Kidney (tissue), 13 donors: ENCODE measurements at regions not wholly inside any gene's neighbourhood (a gene's known extent, or its start where the extent isn't known, plus 50 kb on each side); places are given as distances from the start of the nearest gene placed in this dataset.

Experiments
- DNase-seq, 5 donors: peaks; one replicate each; pipeline ENCODE4 v3.0.0-alpha.2; 2013 to 2020
- FAIRE-seq: peaks from 2 replicates; lab custom pipeline; 2012; peaks lifted over from hg19 to GRCh38; lab: Jason Lieb, UNC
- H3K27ac ChIP-seq, 2 donors: one replicate each; pipeline ENCODE4 v1.7.0; 2013; ENCODE audit warnings: low read depth in 2 of 2, low read length in 2 of 2, inconsistent platforms in 1 of 2
- H3K27me3 ChIP-seq: one replicate; pipeline ENCODE4 v1.7.1; 2013; ENCODE audit warnings: low read length, inconsistent platforms; ENCODE audit not compliant: control insufficient read depth, insufficient read depth
- H3K36me3 ChIP-seq, 3 donors: one replicate each; pipeline versions ENCODE4 v1.7.0 to v1.7.1; 2013; ENCODE audit warnings: low read length in 3 of 3, control low read depth in 1 of 3, inconsistent platforms in 1 of 3; ENCODE audit not compliant: insufficient read depth in 3 of 3, control insufficient read depth in 2 of 3
- H3K4me1 ChIP-seq, 3 donors: one replicate each; pipeline versions ENCODE4 v1.7.0 to v1.7.1; 2013; ENCODE audit warnings: low read length in 3 of 3, inconsistent platforms in 1 of 3, low read depth in 1 of 3; ENCODE audit not compliant: control insufficient read depth in 2 of 3, insufficient read depth in 2 of 3
- H3K4me3 ChIP-seq, 3 donors: one replicate each; pipeline versions ENCODE4 v1.7.0 to v1.8.1; 2013; ENCODE audit warnings: low read length in 3 of 3, control low read depth in 1 of 3, inconsistent platforms in 1 of 3
- H3K9ac ChIP-seq, 3 donors: one replicate each; pipeline versions ENCODE4 v1.7.0 to v1.7.1; 2013; ENCODE audit warnings: low read length in 3 of 3, control low read depth in 1 of 3, inconsistent platforms in 1 of 3
- H3K9me3 ChIP-seq, 3 donors: one replicate each; pipeline versions ENCODE4 v1.7.0 to v1.7.1; 2013; ENCODE audit warnings: low read length in 3 of 3, control low read depth in 1 of 3, inconsistent platforms in 1 of 3; ENCODE audit not compliant: control insufficient read depth in 2 of 3, insufficient read depth in 1 of 3
- CTCF ChIP-seq: IDR thresholded peaks from 3 replicates; pipeline ENCODE4 v1.5.1; 2012; ENCODE audit warnings: mild to moderate bottlenecking, moderate library complexity, borderline replicate concordance; ENCODE audit not compliant: insufficient read depth; ENCODE audit errors: extremely low read depth
- intact Hi-C: fragments of 100-400 bp; cut with DNase I; formaldehyde crosslinking; loops from one replicate; pipeline ENCODE4 v1.11.1; 2022
- donor health status: control.
- donor health status: control.
- donor health status: control.
- donor health status: control.
- donor health status: control.
- donor health status: DM: yes; HTN: yes; CAD: no.
- donor health status: Normal renal cell carcinoma (clear cell type).

- no peak overlapping the region for H3K4me3 ChIP-seq
- no peaks in the 10 kb centered on the region for H3K4me1 ChIP-seq
- DNase-seq = no peak
- H3K9ac ChIP-seq = no peak overlapping the region
- intact Hi-C loops = no loop called here
- TF ChIP-seq CTCF = no peak
- no peaks in the 10 kb centered on the region for H3K36me3 ChIP-seq
- no peak for FAIRE-seq
- H3K27me3 ChIP-seq = no peaks in the 10 kb centered on the region
- H3K9me3 ChIP-seq = no peaks in the 10 kb centered on the region
- no peak overlapping the region for H3K27ac ChIP-seq
Observed at GRCh38 chr4:117793845-117794480, 240.3 kb upstream of the NDST3 start.

GRCh38 chr4:117796677-117797076 lies 237.6 kb upstream of the NDST3 start:
- TF ChIP-seq CTCF = no peak
- no peaks in the 10 kb centered on the region for H3K27me3 ChIP-seq
- no peak overlapping the region for H3K4me3 ChIP-seq
- no peaks in the 10 kb centered on the region for H3K36me3 ChIP-seq
- H3K27ac ChIP-seq = no peak overlapping the region
- no peaks in the 10 kb centered on the region for H3K4me1 ChIP-seq
- intact Hi-C loops = no loop called here
- no peak for DNase-seq
- H3K9me3 ChIP-seq = no peaks in the 10 kb centered on the region
- FAIRE-seq = no peak
- H3K9ac ChIP-seq = no peak overlapping the region

GRCh38 chr4:117800636-117801035 lies 233.7 kb upstream of the NDST3 start:
- Histone ChIP-seq H3K9me3 (no peaks in the 10 kb centered on the region), H3K9ac (no peak overlapping the region), H3K4me1 (no peaks in the 10 kb centered on the region), H3K4me3 (no peak overlapping the region), H3K27me3 (no peaks in the 10 kb centered on the region), H3K36me3 (no peaks in the 10 kb centered on the region), H3K27ac (no peak overlapping the region)
- no peak for FAIRE-seq
- intact Hi-C loops = no loop called here
- no peak for DNase-seq
- TF ChIP-seq CTCF = no peak

GRCh38 chr4:117801756-117802155 lies 232.5 kb upstream of the NDST3 start:
- DNase-seq (no peak), FAIRE-seq (no peak)
- H3K27me3 ChIP-seq = no peaks in the 10 kb centered on the region
- H3K4me3 ChIP-seq = no peak overlapping the region
- no peak for TF ChIP-seq CTCF
- no peak overlapping the region for H3K9ac ChIP-seq
- intact Hi-C loops = no loop called here
- H3K9me3 ChIP-seq = no peaks in the 10 kb centered on the region
- H3K36me3 ChIP-seq = no peaks in the 10 kb centered on the region
- no peaks in the 10 kb centered on the region for H3K4me1 ChIP-seq
- H3K27ac ChIP-seq = no peak overlapping the region
